ENCODE measurements at regions not wholly inside any gene's neighbourhood (a gene's known extent, or its start where the extent isn't known, plus 50 kb on each side); places are given as distances from the start of the nearest gene placed in this dataset.

- TF ChIP-seq EZH2phosphoT487 (IDR thresholded peaks at IDR 0.05; ENCODE audit: insufficient read depth, low read depth), result no peak
- TF ChIP-seq EZH2 (IDR thresholded peaks at IDR 0.05; ENCODE audit: insufficient read depth, poor library complexity, severe bottlenecking), result no peak
These were observed 83.5 kb upstream of the PROKR2 start for GRCh38 chr20:5400164-5400762.
